SU-DHL-6 (cell line): ENCODE measurements at regions not wholly inside any gene's neighbourhood (a gene's known extent, or its start where the extent isn't known, plus 50 kb on each side); places are given as distances from the start of the nearest gene placed in this dataset.

ENCODE experiments used
- EZH2phosphoT487 ChIP-seq: fragments of 200-600 bp; sonication (generic), shearing (Covaris generic); conservative IDR thresholded peaks from 2 replicates; pipeline ENCODE4 v1.6.1; 2018; ENCODE audit warnings: mild to moderate bottlenecking, antibody characterized with exemption, low read length, moderate library complexity, mixed read lengths
- TF ChIP-seq, protein P1 (sequence below): fragments of 200-600 bp; sonication (generic); IDR thresholded peaks from one replicate; pipeline ENCODE4 v1.5.1; 2017; ENCODE audit warnings: antibody characterized with exemption, mild to moderate bottlenecking, low read length, moderate library complexity; ENCODE audit not compliant: insufficient read depth, poor library complexity, severe bottlenecking

DNA sequence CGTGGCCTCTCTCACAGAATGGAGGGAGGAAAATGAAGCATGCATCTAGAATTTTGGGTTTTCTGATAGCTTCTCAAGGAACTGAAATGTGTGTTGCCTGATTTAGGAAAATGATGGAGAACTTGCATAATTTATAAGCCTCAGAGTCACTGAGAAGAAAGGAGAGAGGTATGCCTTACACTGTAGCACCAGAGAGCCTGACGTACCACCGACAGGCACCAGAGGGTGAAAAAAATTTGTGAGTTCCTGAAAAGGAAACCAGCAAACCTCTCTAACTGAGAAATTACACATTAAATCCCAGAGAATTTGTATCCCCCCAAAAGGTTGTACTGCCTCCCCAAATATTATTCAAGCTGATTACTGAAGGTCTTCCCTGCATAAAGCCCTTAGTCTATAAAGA, 915.3 kb upstream of the SLITRK6 start:
- TF ChIP-seq, protein P1, sequence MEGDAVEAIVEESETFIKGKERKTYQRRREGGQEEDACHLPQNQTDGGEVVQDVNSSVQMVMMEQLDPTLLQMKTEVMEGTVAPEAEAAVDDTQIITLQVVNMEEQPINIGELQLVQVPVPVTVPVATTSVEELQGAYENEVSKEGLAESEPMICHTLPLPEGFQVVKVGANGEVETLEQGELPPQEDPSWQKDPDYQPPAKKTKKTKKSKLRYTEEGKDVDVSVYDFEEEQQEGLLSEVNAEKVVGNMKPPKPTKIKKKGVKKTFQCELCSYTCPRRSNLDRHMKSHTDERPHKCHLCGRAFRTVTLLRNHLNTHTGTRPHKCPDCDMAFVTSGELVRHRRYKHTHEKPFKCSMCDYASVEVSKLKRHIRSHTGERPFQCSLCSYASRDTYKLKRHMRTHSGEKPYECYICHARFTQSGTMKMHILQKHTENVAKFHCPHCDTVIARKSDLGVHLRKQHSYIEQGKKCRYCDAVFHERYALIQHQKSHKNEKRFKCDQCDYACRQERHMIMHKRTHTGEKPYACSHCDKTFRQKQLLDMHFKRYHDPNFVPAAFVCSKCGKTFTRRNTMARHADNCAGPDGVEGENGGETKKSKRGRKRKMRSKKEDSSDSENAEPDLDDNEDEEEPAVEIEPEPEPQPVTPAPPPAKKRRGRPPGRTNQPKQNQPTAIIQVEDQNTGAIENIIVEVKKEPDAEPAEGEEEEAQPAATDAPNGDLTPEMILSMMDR: no peak
- TF ChIP-seq EZH2phosphoT487: no peak
